ENCODE measurements at regions not wholly inside any gene's neighbourhood (a gene's known extent, or its start where the extent isn't known, plus 50 kb on each side); places are given as distances from the start of the nearest gene placed in this dataset.
"Not testable (repeated sequence)": the region's sequence is repeated elsewhere in the genome, so short reads cannot be mapped to it uniquely, and the experiment has no call there.

GRCh38 chr5:67935908-67936566 is 279.5 kb upstream of the PIK3R1 start:
- ATAC-seq (ENCODE audit: low read depth in 2 of 2): no peak
- no peak overlapping the region for H3K27ac Mint-ChIP-seq

GRCh38 chr5:67934976-67935375 is 280.6 kb upstream of the PIK3R1 start:
- H3K4me1 ChIP-seq (ENCODE audit: control insufficient read depth, insufficient read depth, low read length, poor library complexity, severe bottlenecking): no peaks in the 10 kb centered on the region
- H3K27ac ChIP-seq (ENCODE audit: insufficient read depth, low read length, poor library complexity, severe bottlenecking): no peak overlapping the region
- no peaks in the 10 kb centered on the region for H3K9me3 ChIP-seq (ENCODE audit: control insufficient read depth in 2 of 2, low read length in 2 of 2)
- H3K27me3 ChIP-seq (ENCODE audit: control insufficient read depth, insufficient read depth, low read length): peaks cover 3% of the 10 kb centered on the region
- peaks cover 7% of the 10 kb centered on the region for H3K27me3 Mint-ChIP-seq
- H3K4me1 Mint-ChIP-seq: no peaks in the 10 kb centered on the region
- no peak for ATAC-seq (ENCODE audit: low read depth in 2 of 2)
- no peak overlapping the region for H3K27ac Mint-ChIP-seq
- H3K36me3 Mint-ChIP-seq: no peaks in the 10 kb centered on the region
- no peak overlapping the region for H3K4me3 Mint-ChIP-seq
- no peak overlapping the region for H3K4me3 ChIP-seq (ENCODE audit: low read depth, low read length)
- H3K36me3 ChIP-seq (ENCODE audit: control insufficient read depth, insufficient read depth, low read length): no peaks in the 10 kb centered on the region
- H3K9me3 Mint-ChIP-seq: peaks cover 0 to 4% (median 0%) of the 10 kb centered on the region in 7 donors
- no peak for DNase-seq

More at GRCh38 chr5:67935908-67936566, 279.5 kb upstream of the PIK3R1 start:
- H3K4me3 Mint-ChIP-seq: no peak overlapping the region
- Histone ChIP-seq H3K27ac (ENCODE audit: insufficient read depth, low read length, poor library complexity, severe bottlenecking) (no peak overlapping the region), H3K4me3 (ENCODE audit: low read depth, low read length) (no peak overlapping the region), H3K4me1 (ENCODE audit: control insufficient read depth, insufficient read depth, low read length, poor library complexity, severe bottlenecking) (no peaks in the 10 kb centered on the region), H3K36me3 (ENCODE audit: control insufficient read depth, insufficient read depth, low read length) (no peaks in the 10 kb centered on the region), H3K9me3 (ENCODE audit: control insufficient read depth in 2 of 2, low read length in 2 of 2) (no peaks in the 10 kb centered on the region), H3K27me3 (ENCODE audit: control insufficient read depth, insufficient read depth, low read length) (peaks cover 3% of the 10 kb centered on the region)
- no peak for DNase-seq
- H3K36me3 Mint-ChIP-seq: no peaks in the 10 kb centered on the region
- H3K27me3 Mint-ChIP-seq: peaks cover 13% of the 10 kb centered on the region
- H3K4me1 Mint-ChIP-seq: no peaks in the 10 kb centered on the region
- H3K9me3 Mint-ChIP-seq: peaks cover 0 to 4% (median 0%) of the 10 kb centered on the region in 7 donors

- ATAC-seq (ENCODE audit: low read depth in 2 of 2): no peak
- DNase-seq: no peak
- H3K9me3 Mint-ChIP-seq: peaks cover 0 to 5% (median 0%) of the 10 kb centered on the region in 7 donors
- Histone ChIP-seq H3K4me1 (ENCODE audit: control insufficient read depth, insufficient read depth, low read length, poor library complexity, severe bottlenecking) (no peaks in the 10 kb centered on the region), H3K4me3 (ENCODE audit: low read depth, low read length) (no peak overlapping the region), H3K9me3 (ENCODE audit: control insufficient read depth in 2 of 2, low read length in 2 of 2) (no peaks in the 10 kb centered on the region), H3K27ac (ENCODE audit: insufficient read depth, low read length, poor library complexity, severe bottlenecking) (no peak overlapping the region), H3K36me3 (ENCODE audit: control insufficient read depth, insufficient read depth, low read length) (no peaks in the 10 kb centered on the region), H3K27me3 (ENCODE audit: control insufficient read depth, insufficient read depth, low read length) (peaks cover 2% of the 10 kb centered on the region)
- H3K27me3 Mint-ChIP-seq: no peaks in the 10 kb centered on the region
- H3K4me1 Mint-ChIP-seq: no peaks in the 10 kb centered on the region
- no peaks in the 10 kb centered on the region for H3K36me3 Mint-ChIP-seq
- no peak overlapping the region for H3K4me3 Mint-ChIP-seq
- H3K27ac Mint-ChIP-seq: no peak overlapping the region
Observed at GRCh38 chr5:67925511-67925910, 290.0 kb upstream of the PIK3R1 start.

GRCh38 chr5:67921004-67921601 is 294.5 kb upstream of the PIK3R1 start:
- Mint-ChIP-seq H3K4me3 (no peak overlapping the region), H3K4me1 (no peaks in the 10 kb centered on the region), H3K27ac (no peak overlapping the region), H3K27me3 (no peaks in the 10 kb centered on the region), H3K9me3 (peaks cover 0 to 7% (median 2%) of the 10 kb centered on the region in 7 donors), H3K36me3 (no peaks in the 10 kb centered on the region)
- Histone ChIP-seq H3K27me3 (ENCODE audit: control insufficient read depth, insufficient read depth, low read length) (peaks cover 2% of the 10 kb centered on the region), H3K36me3 (ENCODE audit: control insufficient read depth, insufficient read depth, low read length) (no peaks in the 10 kb centered on the region), H3K4me1 (ENCODE audit: control insufficient read depth, insufficient read depth, low read length, poor library complexity, severe bottlenecking) (no peaks in the 10 kb centered on the region), H3K27ac (ENCODE audit: insufficient read depth, low read length, poor library complexity, severe bottlenecking) (no peak overlapping the region), H3K9me3 (ENCODE audit: control insufficient read depth in 2 of 2, low read length in 2 of 2) (no peaks in the 10 kb centered on the region), H3K4me3 (ENCODE audit: low read depth, low read length) (no peak overlapping the region)
- no peak for ATAC-seq (ENCODE audit: low read depth in 2 of 2)
- no peak for DNase-seq

- not testable (repeated sequence) for H3K4me1 ChIP-seq (ENCODE audit: control insufficient read depth, insufficient read depth, low read length, poor library complexity, severe bottlenecking); DNase-seq; H3K27ac ChIP-seq (ENCODE audit: insufficient read depth, low read length, poor library complexity, severe bottlenecking); H3K36me3 ChIP-seq (ENCODE audit: control insufficient read depth, insufficient read depth, low read length); H3K4me1 Mint-ChIP-seq; H3K4me3 ChIP-seq (ENCODE audit: low read depth, low read length); H3K27me3 ChIP-seq (ENCODE audit: control insufficient read depth, insufficient read depth, low read length); H3K9me3 ChIP-seq (ENCODE audit: control insufficient read depth in 2 of 2, low read length in 2 of 2); H3K27me3 Mint-ChIP-seq; H3K36me3 Mint-ChIP-seq; H3K27ac Mint-ChIP-seq; ATAC-seq (ENCODE audit: low read depth in 2 of 2); H3K9me3 Mint-ChIP-seq; H3K4me3 Mint-ChIP-seq
Observed at GRCh38 chr5:67919532-67919931, 296.0 kb upstream of the PIK3R1 start.

GRCh38 chr5:67917561-67917960 is 298.0 kb upstream of the PIK3R1 start:
- Mint-ChIP-seq H3K27ac (no peak overlapping the region), H3K4me3 (no peak overlapping the region), H3K27me3 (peaks cover 6% of the 10 kb centered on the region), H3K9me3 (peaks cover 0 to 7% (median 0%) of the 10 kb centered on the region in 7 donors), H3K36me3 (no peaks in the 10 kb centered on the region), H3K4me1 (no peaks in the 10 kb centered on the region)
- H3K27me3 ChIP-seq (ENCODE audit: control insufficient read depth, insufficient read depth, low read length): peaks cover 2% of the 10 kb centered on the region
- H3K4me3 ChIP-seq (ENCODE audit: low read depth, low read length): no peak overlapping the region
- H3K27ac ChIP-seq (ENCODE audit: insufficient read depth, low read length, poor library complexity, severe bottlenecking): no peak overlapping the region
- DNase-seq (no peak), ATAC-seq (ENCODE audit: low read depth in 2 of 2) (no peak)
- no peaks in the 10 kb centered on the region for H3K4me1 ChIP-seq (ENCODE audit: control insufficient read depth, insufficient read depth, low read length, poor library complexity, severe bottlenecking)
- H3K9me3 ChIP-seq (ENCODE audit: control insufficient read depth in 2 of 2, low read length in 2 of 2): no peaks in the 10 kb centered on the region
- H3K36me3 ChIP-seq (ENCODE audit: control insufficient read depth, insufficient read depth, low read length): no peaks in the 10 kb centered on the region

GRCh38 chr5:67910546-67910945 is 305.0 kb upstream of the PIK3R1 start:
- no peaks in the 10 kb centered on the region for H3K9me3 ChIP-seq (ENCODE audit: control insufficient read depth in 2 of 2, low read length in 2 of 2)
- no peaks in the 10 kb centered on the region for H3K36me3 ChIP-seq (ENCODE audit: control insufficient read depth, insufficient read depth, low read length)

More at GRCh38 chr5:67910546-67910945, 305.0 kb upstream of the PIK3R1 start:
- Mint-ChIP-seq H3K36me3 (no peaks in the 10 kb centered on the region), H3K9me3 (peaks cover 0 to 2% (median 0%) of the 10 kb centered on the region in 7 donors), H3K4me3 (no peak overlapping the region), H3K27ac (no peak overlapping the region), H3K27me3 (peaks cover 15% of the 10 kb centered on the region), H3K4me1 (no peaks in the 10 kb centered on the region)
- H3K4me3 ChIP-seq (ENCODE audit: low read depth, low read length): no peak overlapping the region
- no peaks in the 10 kb centered on the region for H3K4me1 ChIP-seq (ENCODE audit: control insufficient read depth, insufficient read depth, low read length, poor library complexity, severe bottlenecking)
- no peaks in the 10 kb centered on the region for H3K27me3 ChIP-seq (ENCODE audit: control insufficient read depth, insufficient read depth, low read length)
- H3K27ac ChIP-seq (ENCODE audit: insufficient read depth, low read length, poor library complexity, severe bottlenecking): no peak overlapping the region
- DNase-seq (no peak), ATAC-seq (ENCODE audit: low read depth in 2 of 2) (no peak)
